PC-9 (cell line): ENCODE measurements at regions not wholly inside any gene's neighbourhood (a gene's known extent, or its start where the extent isn't known, plus 50 kb on each side); places are given as distances from the start of the nearest gene placed in this dataset.
A peak's percentile ranks its signal among the peaks of the same experiment; 100 is the strongest.

Experiments
- BruUV-seq: library from RNA; stranded (reverse); fragments of 400-500 nt; replicated peaks from 2 replicates; lab custom pipeline; 2021; lab: Mats Ljungman, UMichigan
- CTCF ChIA-PET: fragments of 300-600 bp; sonication (Branson Sonifier 250); formaldehyde crosslinking; loops from one replicate; lab custom pipeline; 2022; ENCODE audit warnings: antibody characterized with exemption; lab: Charles Lee
- POLR2A ChIA-PET: fragments of 300-600 bp; sonication (Branson Sonifier 250); formaldehyde crosslinking; loops from one replicate; lab custom pipeline; 2022; ENCODE audit warnings: antibody characterized with exemption; ENCODE audit not compliant: unreplicated experiment; lab: Charles Lee
- DNase-seq, 2 experiments: peaks; one replicate each; pipeline versions ENCODE4 v3.0.0 to v3.0.0-alpha.2; 2015 to 2022; ENCODE audit warnings: mixed read lengths in 1 of 2
- H2AFZ ChIP-seq: fragments of 200-600 bp; sonication (generic); 2 replicates; pipeline ENCODE4 v1.8.1; 2017; ENCODE audit warnings: antibody characterized with exemption
- H3F3A ChIP-seq: fragments of 200-600 bp; sonication (generic); 2 replicates; pipeline ENCODE4 v1.8.1; 2017; ENCODE audit warnings: antibody characterized with exemption, mild to moderate bottlenecking, low read depth; ENCODE audit not compliant: insufficient read depth
- H3K27ac ChIP-seq: fragments of 200-600 bp; sonication (generic); 2 replicates; pipeline ENCODE4 v1.6.1; 2016; ENCODE audit warnings: mixed run types
- H3K27me3 ChIP-seq: fragments of 200-600 bp; sonication (generic); 2 replicates; pipeline ENCODE4 v1.6.1; 2016; ENCODE audit warnings: low read depth, mixed run types; ENCODE audit not compliant: insufficient read depth
- H3K36me3 ChIP-seq: fragments of 200-600 bp; sonication (generic); 2 replicates; pipeline ENCODE4 v1.6.1; 2016; ENCODE audit warnings: low read depth, mixed run types
- H3K4me1 ChIP-seq: fragments of 200-600 bp; sonication (generic); replicated peaks from 2 replicates; pipeline ENCODE4 v1.6.1; 2016; ENCODE audit warnings: mixed run types; ENCODE audit not compliant: insufficient read depth
- H3K4me2 ChIP-seq: fragments of 200-600 bp; sonication (generic); 2 replicates; pipeline ENCODE4 v1.6.1; 2017; ENCODE audit warnings: mixed run types
- H3K4me3 ChIP-seq: fragments of 200-600 bp; sonication (generic); 2 replicates; pipeline ENCODE4 v1.6.1; 2016; ENCODE audit warnings: mixed run types
- H3K79me2 ChIP-seq: fragments of 200-600 bp; sonication (generic); 2 replicates; pipeline ENCODE4 v1.6.1; 2017; ENCODE audit warnings: low read depth, mixed run types
- H3K9me2 ChIP-seq: fragments of 200-600 bp; sonication (generic); 2 replicates; pipeline ENCODE4 v1.8.1; 2017; ENCODE audit warnings: mild to moderate bottlenecking; ENCODE audit not compliant: insufficient read depth
- H3K9me3 ChIP-seq: fragments of 200-600 bp; sonication (generic); 2 replicates; pipeline ENCODE4 v1.8.1; 2016; ENCODE audit warnings: low read depth; ENCODE audit not compliant: insufficient read depth
- H4K20me1 ChIP-seq: fragments of 200-600 bp; sonication (generic); 2 replicates; pipeline ENCODE4 v1.8.1; 2017; ENCODE audit not compliant: insufficient read depth
- CTCF ChIP-seq: fragments of 200-600 bp; sonication (generic); conservative IDR thresholded peaks from 2 replicates; pipeline ENCODE4 v1.6.1; 2017; ENCODE audit warnings: mixed run types, antibody characterized with exemption, mild to moderate bottlenecking, moderate library complexity
- EZH2 ChIP-seq: fragments of 200-600 bp; sonication (generic); IDR thresholded peaks from 2 replicates; pipeline ENCODE4 v1.8.0; 2017; ENCODE audit warnings: antibody characterized with exemption, low read depth
- intact Hi-C: fragments of 100-400 bp; cut with micrococcal nuclease; formaldehyde crosslinking; loops from one replicate; pipeline ENCODE4 v1.10.0; 2022; ENCODE audit not compliant: unreplicated experiment

DNA sequence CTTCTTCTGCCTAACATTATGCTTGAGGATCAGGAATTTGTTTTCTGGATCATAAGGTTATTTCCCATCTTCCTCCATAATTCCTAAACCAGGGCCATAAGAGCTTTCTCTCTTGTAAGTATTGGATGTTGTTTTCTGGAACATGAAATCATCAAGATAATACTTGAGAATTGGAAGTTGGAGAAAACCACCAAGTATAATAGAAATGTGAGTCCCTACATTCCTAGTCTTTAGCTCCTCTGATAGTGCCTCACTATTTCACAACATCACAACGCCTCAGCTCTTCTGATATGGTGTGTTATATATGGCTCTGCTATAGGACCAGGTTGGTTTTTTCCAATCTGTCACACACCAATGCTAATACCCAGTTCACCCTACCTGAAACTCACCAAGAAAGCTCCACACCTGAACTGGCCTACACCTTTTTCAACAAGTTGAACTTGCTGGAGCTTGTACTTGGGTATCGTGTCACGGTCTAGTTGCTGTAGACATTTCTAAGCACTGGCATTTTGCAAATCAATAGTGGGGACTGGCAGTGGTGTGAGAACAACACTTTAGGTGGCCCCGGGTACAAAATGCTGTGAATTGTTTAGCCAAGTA lies 141.1 kb downstream of the ACTBL2 start:
- Histone ChIP-seq H2AFZ (no peak overlapping the region), H3K4me2 (no peak overlapping the region), H3K9me2 (no peaks in the 10 kb centered on the region), H4K20me1 (no peaks in the 10 kb centered on the region), H3F3A (peaks cover 11% of the 10 kb centered on the region; the same call in 1 of the 2 replicates), H3K79me2 (no peaks in the 10 kb centered on the region), H3K27me3 (no peaks in the 10 kb centered on the region), H3K27ac (no peak overlapping the region), H3K4me1 (peaks cover 28% of the 10 kb centered on the region), H3K9me3 (no peaks in the 10 kb centered on the region; the same call in 1 of the 2 replicates), H3K4me3 (no peak overlapping the region), H3K36me3 (no peaks in the 10 kb centered on the region)
- BruUV-seq = no TSS peak
- no peak for DNase-seq
- CTCF ChIA-PET = no interaction called here
- intact Hi-C loops = no loop called here
- TF ChIP-seq CTCF (no peak), EZH2 (no peak)
- POLR2A ChIA-PET = no interaction called here

DNA sequence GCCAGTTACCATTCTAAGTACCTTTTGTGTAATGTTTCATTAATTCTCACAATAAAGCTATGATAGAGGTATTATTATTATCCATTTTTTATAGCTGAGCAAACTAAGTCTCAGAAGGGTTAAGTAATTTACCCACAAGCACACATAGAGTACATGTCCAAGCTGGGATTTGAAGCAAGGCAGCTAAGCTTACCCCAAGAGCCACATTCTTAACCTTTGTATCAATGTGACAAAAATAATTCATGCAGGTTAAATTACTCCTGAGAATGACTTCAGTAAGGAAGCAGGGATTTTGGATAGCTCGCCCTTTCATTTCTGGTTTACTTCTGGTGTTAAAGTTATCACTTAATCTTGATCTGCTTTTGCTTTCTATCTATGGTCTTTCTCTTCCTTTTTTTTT lies 141.9 kb downstream of the ACTBL2 start:
- H3K79me2 ChIP-seq = no peaks in the 10 kb centered on the region
- no peaks in the 10 kb centered on the region for H3K27me3 ChIP-seq
- no peak overlapping the region for H2AFZ ChIP-seq
- no peak overlapping the region for H3K4me3 ChIP-seq
- intact Hi-C loops = no loop called here
- BruUV-seq = no TSS peak
- no peaks in the 10 kb centered on the region for H3K9me3 ChIP-seq
- no peak for TF ChIP-seq EZH2
- TF ChIP-seq CTCF = no peak
- H4K20me1 ChIP-seq = no peaks in the 10 kb centered on the region
- H3K4me1 ChIP-seq = peaks cover 23% of the 10 kb centered on the region
- CTCF ChIA-PET = no interaction called here
- H3K4me2 ChIP-seq = no peak overlapping the region
- H3K9me2 ChIP-seq = no peaks in the 10 kb centered on the region
- POLR2A ChIA-PET = interaction anchor here (0.6 kb wide), 1 partner anchor 1119 kb away, joined by 3 read pairs; no protein-coding TSS in a partner anchor
- DNase-seq = no peak
- H3K36me3 ChIP-seq = no peaks in the 10 kb centered on the region
- peaks cover 11% of the 10 kb centered on the region; the same call in 1 of the 2 replicates for H3F3A ChIP-seq
- H3K27ac ChIP-seq = no peak overlapping the region

DNA sequence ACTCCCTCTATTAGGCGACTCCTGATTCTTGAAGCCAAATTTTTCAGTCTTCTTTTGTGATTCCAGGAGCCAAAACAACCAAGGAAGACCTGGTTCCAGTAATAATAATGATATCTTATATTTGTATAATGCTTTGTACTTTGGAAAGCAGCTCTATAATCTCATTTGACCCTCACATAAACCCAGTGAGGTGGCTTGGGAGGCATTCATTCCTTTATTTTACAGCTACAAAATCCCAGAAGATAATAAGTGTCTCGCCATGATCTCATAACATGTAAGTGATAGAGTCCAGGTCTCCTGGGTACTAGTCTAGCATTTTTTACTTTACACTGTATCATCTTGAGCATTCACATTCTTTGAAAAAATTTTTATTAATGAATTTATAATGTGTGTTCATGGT lies 143.1 kb downstream of the ACTBL2 start:
- no peaks in the 10 kb centered on the region for H3K36me3 ChIP-seq
- no peak overlapping the region for H3K4me3 ChIP-seq
- no TSS peak for BruUV-seq
- peaks cover 11% of the 10 kb centered on the region; the same call in 1 of the 2 replicates for H3F3A ChIP-seq
- intact Hi-C loops = loop anchor here (2.0 to 10.0 kb wide), 4 partner anchors 37 to 549 kb away; no protein-coding TSS in a partner anchor
- no peaks in the 10 kb centered on the region for H4K20me1 ChIP-seq
- no peaks in the 10 kb centered on the region for H3K79me2 ChIP-seq
- H3K4me1 ChIP-seq = peaks cover 35% of the 10 kb centered on the region
- peak overlapping the region; percentile 67; the same call in 1 of the 2 replicates for H3K27ac ChIP-seq
- no peaks in the 10 kb centered on the region for H3K9me2 ChIP-seq
- H3K4me2 ChIP-seq = no peak overlapping the region
- H2AFZ ChIP-seq = no peak overlapping the region
- CTCF ChIA-PET = interaction anchor here (0.6 kb wide), 2 partner anchors 187 to 358 kb away, joined by 3 to 7 read pairs; no protein-coding TSS in a partner anchor
- TF ChIP-seq EZH2 (no peak), CTCF (no peak)
- H3K27me3 ChIP-seq = no peaks in the 10 kb centered on the region
- DNase-seq = no peak
- POLR2A ChIA-PET = no interaction called here
- no peaks in the 10 kb centered on the region for H3K9me3 ChIP-seq
